ENCODE measurements at regions not wholly inside any gene's neighbourhood (a gene's known extent, or its start where the extent isn't known, plus 50 kb on each side); places are given as distances from the start of the nearest gene placed in this dataset.

GRCh38 chr3:67228136-67228535 is 230.0 kb downstream of the KBTBD8 start:
- WGBS (ENCODE audit: insufficient coverage), result 71% methylated on average over 4 of the region's 8 CpGs
- Mint-ChIP-seq H3K4me3 (no peak overlapping the region), H3K36me3 (no peaks in the 10 kb centered on the region), H3K4me1 (no peaks in the 10 kb centered on the region), H3K27me3 (ENCODE audit: low read depth in 3 of 3) (peaks cover 0 to 2% (median 2%) of the 10 kb centered on the region in 3 donors), H3K27ac (no peak overlapping the region), H3K9me3 (peaks cover 0 to 13% (median 9%) of the 10 kb centered on the region in 7 donors)
- TF ChIP-seq CTCF (IDR thresholded peaks at IDR 0.05), result no peak
- no peak for DNase-seq
- no peaks in the 10 kb centered on the region for H3K4me1 ChIP-seq (ENCODE audit: control insufficient read depth in 1 of 2, insufficient read depth in 2 of 2, low read length in 2 of 2)
- H2AFZ ChIP-seq (ENCODE audit: insufficient read depth, low read depth, low read length, poor library complexity, severe bottlenecking), result no peak overlapping the region
- H3K36me3 ChIP-seq (replicated peaks in 1 of 2; ENCODE audit: control insufficient read depth in 1 of 2, insufficient read depth in 2 of 2, low read length in 2 of 2), result no peaks in the 10 kb centered on the region
- no peaks in the 10 kb centered on the region for H3K27me3 ChIP-seq (ENCODE audit: control insufficient read depth in 2 of 2, insufficient read depth in 2 of 2, low read length in 2 of 2)
- no peaks in the 10 kb centered on the region for H4K20me1 ChIP-seq (ENCODE audit: insufficient read depth, low read length)
- H3K79me2 ChIP-seq (ENCODE audit: insufficient read depth, low read length), result no peaks in the 10 kb centered on the region
- H3K27ac ChIP-seq (ENCODE audit: low read depth in 1 of 2, low read length in 2 of 2), result no peak overlapping the region
- H3K9me3 ChIP-seq (replicated peaks in 1 of 2; ENCODE audit: control insufficient read depth in 1 of 2, insufficient read depth in 1 of 2, low read length in 2 of 2), result no peaks in the 10 kb centered on the region
- H3K4me2 ChIP-seq (replicated peaks; ENCODE audit: extremely low read depth, low read length, poor library complexity, severe bottlenecking), result no peak overlapping the region
- no peak overlapping the region for H3K4me3 ChIP-seq (replicated peaks in 1 of 3; ENCODE audit: low read depth in 2 of 3, low read length in 3 of 3)
- intact Hi-C loops (cut with micrococcal nuclease), result no loop called here
- H3K9ac ChIP-seq (ENCODE audit: insufficient read depth, low read length, poor library complexity, severe bottlenecking), result no peak overlapping the region

DNA sequence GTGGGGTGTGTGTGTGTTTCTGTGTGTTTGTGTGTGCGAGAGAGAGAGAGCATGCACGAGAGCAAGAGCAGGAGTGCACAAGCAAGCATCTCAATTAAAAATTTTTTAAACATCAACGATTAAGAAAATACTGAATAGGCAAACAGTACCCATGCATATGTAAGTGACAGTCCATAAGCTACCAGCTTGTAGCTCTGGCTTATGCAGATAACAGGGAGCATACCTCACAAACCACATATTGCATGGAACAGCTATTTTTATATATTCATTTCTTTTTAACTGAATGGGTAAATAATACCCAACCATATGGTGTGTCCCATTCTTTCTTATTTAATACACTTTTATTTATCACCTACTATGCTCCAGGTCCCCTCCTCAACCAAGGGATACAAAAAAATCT is 234.5 kb downstream of the KBTBD8 start:
- no peak for DNase-seq
- Mint-ChIP-seq H3K4me3 (no peak overlapping the region), H3K27ac (no peak overlapping the region), H3K27me3 (ENCODE audit: low read depth in 3 of 3) (peaks cover 0 to 2% (median 0%) of the 10 kb centered on the region in 3 donors), H3K9me3 (peaks cover 0 to 14% (median 10%) of the 10 kb centered on the region in 7 donors), H3K36me3 (no peaks in the 10 kb centered on the region), H3K4me1 (no peaks in the 10 kb centered on the region)
- Histone ChIP-seq H3K36me3 (replicated peaks in 1 of 2; ENCODE audit: control insufficient read depth in 1 of 2, insufficient read depth in 2 of 2, low read length in 2 of 2) (no peaks in the 10 kb centered on the region), H3K4me2 (replicated peaks; ENCODE audit: extremely low read depth, low read length, poor library complexity, severe bottlenecking) (no peak overlapping the region), H3K9ac (ENCODE audit: insufficient read depth, low read length, poor library complexity, severe bottlenecking) (no peak overlapping the region), H3K4me3 (replicated peaks in 1 of 3; ENCODE audit: low read depth in 2 of 3, low read length in 3 of 3) (no peak overlapping the region), H2AFZ (ENCODE audit: insufficient read depth, low read depth, low read length, poor library complexity, severe bottlenecking) (no peak overlapping the region), H4K20me1 (ENCODE audit: insufficient read depth, low read length) (no peaks in the 10 kb centered on the region), H3K9me3 (replicated peaks in 1 of 2; ENCODE audit: control insufficient read depth in 1 of 2, insufficient read depth in 1 of 2, low read length in 2 of 2) (no peaks in the 10 kb centered on the region), H3K27me3 (ENCODE audit: control insufficient read depth in 2 of 2, insufficient read depth in 2 of 2, low read length in 2 of 2) (no peaks in the 10 kb centered on the region), H3K79me2 (ENCODE audit: insufficient read depth, low read length) (no peaks in the 10 kb centered on the region), H3K4me1 (ENCODE audit: control insufficient read depth in 1 of 2, insufficient read depth in 2 of 2, low read length in 2 of 2) (no peaks in the 10 kb centered on the region), H3K27ac (ENCODE audit: low read depth in 1 of 2, low read length in 2 of 2) (no peak overlapping the region)
- intact Hi-C loops (cut with micrococcal nuclease), result no loop called here
- no CpG with 5 or more reads among the region's 3 CpGs for WGBS (ENCODE audit: insufficient coverage)
- TF ChIP-seq CTCF (IDR thresholded peaks at IDR 0.05), result no peak

All from CD14-positive monocyte (primary cell).